ENCODE measurements at regions not wholly inside any gene's neighbourhood (a gene's known extent, or its start where the extent isn't known, plus 50 kb on each side); places are given as distances from the start of the nearest gene placed in this dataset.

- Histone ChIP-seq H3K4me1 (ENCODE audit: insufficient read depth, low read length) (no peaks in the 10 kb centered on the region), H2AFZ (ENCODE audit: low read depth, low read length) (no peak overlapping the region), H3K4me3 (ENCODE audit: insufficient read depth, low read depth, low read length) (no peak overlapping the region), H4K20me1 (ENCODE audit: insufficient read depth, low read length) (no peaks in the 10 kb centered on the region), H3K36me3 (ENCODE audit: insufficient read depth, low read length) (no peaks in the 10 kb centered on the region), H3K79me2 (ENCODE audit: insufficient read depth, low read length) (no peaks in the 10 kb centered on the region), H3K27ac (ENCODE audit: low read depth, low read length) (no peak overlapping the region), H3K9ac (ENCODE audit: low read length) (no peak overlapping the region), H3K27me3 (ENCODE audit: insufficient read depth, low read length) (no peaks in the 10 kb centered on the region), H3K4me2 (ENCODE audit: low read length) (no peak overlapping the region), H3K9me3 (ENCODE audit: insufficient read depth, low read depth, low read length) (no peaks in the 10 kb centered on the region)
- Mint-ChIP-seq H3K27ac (ENCODE audit: unreplicated experiment) (no peak overlapping the region), H3K4me3 (ENCODE audit: unreplicated experiment) (no peak overlapping the region), H3K27me3 (ENCODE audit: low read depth, unreplicated experiment) (peaks cover 1% of the 10 kb centered on the region), H3K9me3 (ENCODE audit: unreplicated experiment) (no peaks in the 10 kb centered on the region), H3K4me1 (ENCODE audit: low read depth, unreplicated experiment) (no peaks in the 10 kb centered on the region), H3K36me3 (ENCODE audit: low read depth, unreplicated experiment) (no peaks in the 10 kb centered on the region)
- TF ChIP-seq CTCF (IDR thresholded peaks at IDR 0.05; ENCODE audit: insufficient read depth, low read depth, low read length): no peak
- TF ChIP-seq EZH2 (IDR thresholded peaks at IDR 0.05; ENCODE audit: insufficient read depth, low read length): no peak
- no peak for DNase-seq (ENCODE audit: low read depth)
- no peak for FAIRE-seq
Measured at GRCh38 chr4:146040623-146041022, 102.0 kb upstream of the ZNF827 start.

GRCh38 chr4:146033149-146033548, 94.5 kb upstream of the ZNF827 start:
- H3K4me1 Mint-ChIP-seq (ENCODE audit: low read depth, unreplicated experiment): peaks cover 11% of the 10 kb centered on the region
- Histone ChIP-seq H3K4me3 (ENCODE audit: insufficient read depth, low read depth, low read length) (no peak overlapping the region), H3K9me3 (ENCODE audit: insufficient read depth, low read depth, low read length) (no peaks in the 10 kb centered on the region), H4K20me1 (ENCODE audit: insufficient read depth, low read length) (no peaks in the 10 kb centered on the region), H3K79me2 (ENCODE audit: insufficient read depth, low read length) (no peaks in the 10 kb centered on the region), H3K4me1 (ENCODE audit: insufficient read depth, low read length) (no peaks in the 10 kb centered on the region), H3K27me3 (ENCODE audit: insufficient read depth, low read length) (no peaks in the 10 kb centered on the region), H2AFZ (ENCODE audit: low read depth, low read length) (no peak overlapping the region), H3K9ac (ENCODE audit: low read length) (no peak overlapping the region), H3K27ac (ENCODE audit: low read depth, low read length) (no peak overlapping the region), H3K36me3 (ENCODE audit: insufficient read depth, low read length) (no peaks in the 10 kb centered on the region), H3K4me2 (ENCODE audit: low read length) (no peak overlapping the region)
- FAIRE-seq: no peak
- no peaks in the 10 kb centered on the region for H3K36me3 Mint-ChIP-seq (ENCODE audit: low read depth, unreplicated experiment)
- no peak overlapping the region for H3K4me3 Mint-ChIP-seq (ENCODE audit: unreplicated experiment)
- TF ChIP-seq EZH2 (IDR thresholded peaks at IDR 0.05; ENCODE audit: insufficient read depth, low read length) (no peak), CTCF (IDR thresholded peaks at IDR 0.05; ENCODE audit: insufficient read depth, low read depth, low read length) (no peak)
- peaks cover 2% of the 10 kb centered on the region for H3K9me3 Mint-ChIP-seq (ENCODE audit: unreplicated experiment)
- H3K27ac Mint-ChIP-seq (ENCODE audit: unreplicated experiment): no peak overlapping the region
- no peaks in the 10 kb centered on the region for H3K27me3 Mint-ChIP-seq (ENCODE audit: low read depth, unreplicated experiment)
- no peak for DNase-seq (ENCODE audit: low read depth)

GRCh38 chr4:146032234-146032860, 93.7 kb upstream of the ZNF827 start:
- no peak overlapping the region for H3K9ac ChIP-seq (ENCODE audit: low read length)
- Mint-ChIP-seq H3K36me3 (ENCODE audit: low read depth, unreplicated experiment) (no peaks in the 10 kb centered on the region), H3K9me3 (ENCODE audit: unreplicated experiment) (peaks cover 2% of the 10 kb centered on the region), H3K4me3 (ENCODE audit: unreplicated experiment) (no peak overlapping the region), H3K27me3 (ENCODE audit: low read depth, unreplicated experiment) (no peaks in the 10 kb centered on the region), H3K27ac (ENCODE audit: unreplicated experiment) (no peak overlapping the region), H3K4me1 (ENCODE audit: low read depth, unreplicated experiment) (peaks cover 11% of the 10 kb centered on the region)
- no peak overlapping the region for H3K27ac ChIP-seq (ENCODE audit: low read depth, low read length)
- H4K20me1 ChIP-seq (ENCODE audit: insufficient read depth, low read length): no peaks in the 10 kb centered on the region
- FAIRE-seq: no peak
- H3K4me3 ChIP-seq (ENCODE audit: insufficient read depth, low read depth, low read length): no peak overlapping the region
- H2AFZ ChIP-seq (ENCODE audit: low read depth, low read length): no peak overlapping the region
- TF ChIP-seq EZH2 (IDR thresholded peaks at IDR 0.05; ENCODE audit: insufficient read depth, low read length) (no peak), CTCF (IDR thresholded peaks at IDR 0.05; ENCODE audit: insufficient read depth, low read depth, low read length) (no peak)
- H3K36me3 ChIP-seq (ENCODE audit: insufficient read depth, low read length): no peaks in the 10 kb centered on the region
- H3K4me2 ChIP-seq (ENCODE audit: low read length): no peak overlapping the region
- H3K27me3 ChIP-seq (ENCODE audit: insufficient read depth, low read length): no peaks in the 10 kb centered on the region
- no peaks in the 10 kb centered on the region for H3K79me2 ChIP-seq (ENCODE audit: insufficient read depth, low read length)
- no peaks in the 10 kb centered on the region for H3K9me3 ChIP-seq (ENCODE audit: insufficient read depth, low read depth, low read length)
- no peaks in the 10 kb centered on the region for H3K4me1 ChIP-seq (ENCODE audit: insufficient read depth, low read length)
- no peak for DNase-seq (ENCODE audit: low read depth)
